ENCODE measurements at regions not wholly inside any gene's neighbourhood (a gene's known extent, or its start where the extent isn't known, plus 50 kb on each side); places are given as distances from the start of the nearest gene placed in this dataset.
A peak's percentile ranks its signal among the peaks of the same experiment; 100 is the strongest.

GRCh38 chr12:89080793-89081465, 271.4 kb downstream of the DUSP6 start:
- H3K4me3 ChIP-seq, result no peak overlapping the region
- H3K36me3 ChIP-seq (replicated peaks in 1 of 2; ENCODE audit: insufficient read depth in 1 of 2, low read depth in 2 of 2), result no peaks in the 10 kb centered on the region
- intact Hi-C loops (cut with DNase I), result no loop called here
- H3K27ac ChIP-seq, result peak overlapping the region in 2 of 4 donors; percentile 16 to 24
- DNase-seq (no peak), ATAC-seq (peak; percentile 48)
- no peaks in the 10 kb centered on the region for H3K9me3 ChIP-seq
- H3K4me1 ChIP-seq, result peaks cover 17% of the 10 kb centered on the region
- no peak for TF ChIP-seq POLR2A (IDR thresholded peaks at IDR 0.05)
- TF ChIP-seq CTCF (IDR thresholded peaks at IDR 0.05), result no peak
- 15 to 28% methylated on average over 3 of the region's 3 CpGs for WGBS, 2 donors
- H3K27me3 ChIP-seq, result no peaks in the 10 kb centered on the region

DNA sequence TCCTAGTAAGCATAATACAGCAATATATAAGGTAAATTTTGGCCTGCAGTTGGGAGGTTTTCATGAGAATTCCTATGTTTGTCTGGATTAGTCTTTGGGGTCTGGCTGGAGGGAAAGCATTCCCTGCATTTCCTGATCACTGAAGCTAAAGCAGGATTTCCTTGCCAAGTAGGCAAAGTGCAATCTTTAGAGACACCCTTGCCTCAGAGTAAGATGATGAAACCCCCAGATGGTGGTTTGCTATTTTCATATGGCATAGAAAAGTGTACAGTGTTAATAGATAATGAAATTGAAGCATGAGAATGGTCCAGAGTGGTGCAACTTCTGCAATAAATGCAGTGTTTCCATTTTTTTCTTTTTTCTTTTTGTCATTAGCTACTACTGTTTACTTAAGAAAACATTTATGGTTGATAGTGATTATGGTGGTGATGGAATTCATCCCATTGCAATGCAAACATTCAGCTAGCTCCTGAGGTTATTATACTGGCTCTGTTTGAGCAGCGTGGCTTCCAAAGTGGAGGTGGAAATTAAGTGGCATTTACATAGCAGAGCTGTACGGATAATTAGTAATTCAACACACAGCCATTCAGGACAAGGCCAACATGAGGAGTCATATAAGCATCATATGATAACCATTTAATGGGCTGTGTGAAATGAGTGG, 276.3 kb downstream of the DUSP6 start:
- H3K9me3 ChIP-seq, result no peaks in the 10 kb centered on the region
- WGBS, 2 donors, result 90 to 95% methylated on average over 2 of the region's 2 CpGs
- DNase-seq, result no peak
- H3K27me3 ChIP-seq, result no peaks in the 10 kb centered on the region
- no peak overlapping the region for H3K4me3 ChIP-seq
- H3K4me1 ChIP-seq, result peaks cover 10% of the 10 kb centered on the region
- intact Hi-C loops (cut with DNase I), result no loop called here
- no peaks in the 10 kb centered on the region for H3K36me3 ChIP-seq (replicated peaks in 1 of 2; ENCODE audit: insufficient read depth in 1 of 2, low read depth in 2 of 2)
- ATAC-seq, result no peak
- TF ChIP-seq CTCF (IDR thresholded peaks at IDR 0.05) (no peak), POLR2A (IDR thresholded peaks at IDR 0.05) (no peak)
- no peak overlapping the region for H3K27ac ChIP-seq

- Histone ChIP-seq H3K36me3 (replicated peaks in 1 of 2; ENCODE audit: insufficient read depth in 1 of 2, low read depth in 2 of 2) (no peaks in the 10 kb centered on the region), H3K27ac (peak overlapping the region in 3 of 4 donors; percentile 2 to 83 (median 57)), H3K9me3 (no peaks in the 10 kb centered on the region), H3K27me3 (no peaks in the 10 kb centered on the region), H3K4me3 (no peak overlapping the region), H3K4me1 (peaks cover 7% of the 10 kb centered on the region)
- intact Hi-C loops (cut with DNase I), result no loop called here
- DNase-seq (no peak), ATAC-seq (no peak)
- no peak for TF ChIP-seq CTCF (IDR thresholded peaks at IDR 0.05)
- no peak for TF ChIP-seq POLR2A (IDR thresholded peaks at IDR 0.05)
Observed at GRCh38 chr12:89073659-89074058, 278.6 kb downstream of the DUSP6 start.

GRCh38 chr12:89073027-89073398, 279.3 kb downstream of the DUSP6 start:
- Histone ChIP-seq H3K27me3 (no peaks in the 10 kb centered on the region), H3K36me3 (replicated peaks in 1 of 2; ENCODE audit: insufficient read depth in 1 of 2, low read depth in 2 of 2) (no peaks in the 10 kb centered on the region), H3K4me3 (no peak overlapping the region), H3K9me3 (no peaks in the 10 kb centered on the region), H3K4me1 (peaks cover 7% of the 10 kb centered on the region), H3K27ac (peak overlapping the region in 3 of 4 donors; percentile 2 to 83 (median 57))
- 25% methylated on average over 1 of the region's 1 CpG for WGBS, 2 donors
- TF ChIP-seq POLR2A (IDR thresholded peaks at IDR 0.05), result no peak
- TF ChIP-seq CTCF (IDR thresholded peaks at IDR 0.05), result peak in 1 of 7 experiments; percentile 0
- peak; percentile 93 for ATAC-seq
- intact Hi-C loops (cut with DNase I), result no loop called here
- DNase-seq, result peak; percentile 26 to 77 (median 37)
